ENCODE measurements at regions not wholly inside any gene's neighbourhood (a gene's known extent, or its start where the extent isn't known, plus 50 kb on each side); places are given as distances from the start of the nearest gene placed in this dataset.

DNA sequence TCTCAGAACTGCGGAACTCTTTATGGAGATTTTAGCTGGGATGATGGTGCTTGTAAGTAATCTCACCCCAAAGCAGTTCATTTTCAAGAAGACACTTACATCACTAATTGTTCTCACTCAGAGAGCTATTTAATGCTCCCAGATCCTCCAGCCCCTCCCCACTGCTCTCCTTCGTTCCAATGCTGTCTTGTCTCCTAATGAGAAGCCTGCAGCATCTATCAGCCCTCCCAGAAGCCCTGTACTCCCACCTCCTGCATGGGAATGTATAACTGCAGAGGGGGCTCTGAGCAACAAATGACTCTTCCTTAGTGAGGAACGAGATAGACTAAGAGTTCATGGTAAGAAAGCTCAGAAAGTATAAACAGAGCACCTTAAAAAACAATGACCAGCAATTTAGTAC lies 377.4 kb upstream of the RUNX1 start:
- no peak for DNase-seq (ENCODE audit: low read depth)

DNA sequence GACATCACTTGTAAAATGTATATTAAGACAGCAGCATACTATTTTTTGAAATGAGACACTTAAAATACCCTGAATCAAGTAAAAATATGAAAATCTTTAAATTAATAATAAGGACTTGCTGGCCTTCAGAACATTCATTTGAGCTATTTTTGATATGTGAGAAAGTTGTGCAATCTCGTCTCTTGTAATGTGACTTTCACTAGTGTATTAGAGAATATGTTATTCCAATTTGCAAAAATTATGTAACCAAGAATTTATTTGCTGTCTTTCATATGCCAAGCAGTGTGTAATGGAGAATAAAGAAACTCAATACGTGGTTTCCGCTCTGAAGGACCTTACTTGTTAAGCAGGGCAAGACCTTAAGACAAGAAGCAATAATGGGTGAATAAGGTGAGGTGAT lies 375.0 kb upstream of the RUNX1 start:
- no peak for DNase-seq (ENCODE audit: low read depth)

DNA sequence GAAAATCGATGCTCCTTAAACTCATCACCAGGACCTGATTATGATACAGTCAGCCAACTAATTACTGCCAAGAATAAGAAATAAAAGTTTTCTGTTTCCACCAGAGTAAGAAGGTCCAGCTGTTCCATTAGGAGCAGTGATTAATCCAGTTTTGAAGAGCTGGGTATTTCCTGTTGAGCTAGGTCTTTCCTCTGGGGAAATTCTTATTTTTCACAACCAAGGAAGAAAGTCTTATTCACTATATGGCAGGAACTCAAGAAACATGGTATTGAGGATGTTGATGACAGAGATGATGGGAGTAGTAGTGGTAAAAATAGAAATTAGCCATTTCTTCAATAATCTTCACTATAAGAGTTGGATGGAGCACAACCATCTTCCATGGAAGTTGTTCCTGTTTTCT lies 374.6 kb upstream of the RUNX1 start:
- peak; percentile 49 for DNase-seq (ENCODE audit: low read depth)

DNA sequence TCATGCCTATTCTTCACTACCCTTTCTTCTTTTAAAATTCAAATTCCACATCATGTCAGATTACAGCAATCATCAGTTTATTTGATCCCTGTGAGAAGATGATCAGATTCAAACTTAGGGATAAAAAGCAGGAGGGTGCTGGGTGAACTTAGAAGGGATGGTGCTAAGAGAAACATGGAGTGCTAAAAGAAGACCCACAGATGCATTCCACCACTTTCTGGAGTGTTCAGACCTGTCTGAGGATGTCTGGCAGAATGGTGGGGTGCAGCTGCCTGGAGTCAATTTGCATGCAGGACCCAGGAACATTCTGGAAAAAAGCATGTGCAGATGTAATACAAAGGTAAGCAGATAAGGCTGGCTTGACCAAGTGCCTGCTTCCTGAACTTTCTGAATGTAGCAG lies 372.9 kb upstream of the RUNX1 start:
- no peak for DNase-seq (ENCODE audit: low read depth)

DNA sequence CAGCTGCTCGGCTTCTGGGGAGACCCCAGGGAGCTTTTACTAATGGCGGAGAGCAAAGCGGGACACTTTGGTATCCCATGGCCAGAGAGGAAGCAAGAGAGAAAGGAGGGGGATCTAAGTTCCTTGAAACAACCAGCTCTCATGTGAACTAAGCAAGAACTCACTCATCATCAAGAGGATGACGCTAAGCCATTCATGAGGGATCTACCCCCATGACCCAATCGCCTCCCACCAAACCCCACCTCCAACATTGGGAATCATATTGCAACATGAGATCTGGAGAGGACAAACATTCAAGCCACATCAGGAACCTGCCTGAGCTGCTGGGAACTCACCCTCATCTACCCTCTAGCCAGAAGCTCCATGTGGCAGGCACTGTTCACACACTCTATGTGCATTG lies 372.1 kb upstream of the RUNX1 start:
- DNase-seq (ENCODE audit: low read depth), result no peak

DNA sequence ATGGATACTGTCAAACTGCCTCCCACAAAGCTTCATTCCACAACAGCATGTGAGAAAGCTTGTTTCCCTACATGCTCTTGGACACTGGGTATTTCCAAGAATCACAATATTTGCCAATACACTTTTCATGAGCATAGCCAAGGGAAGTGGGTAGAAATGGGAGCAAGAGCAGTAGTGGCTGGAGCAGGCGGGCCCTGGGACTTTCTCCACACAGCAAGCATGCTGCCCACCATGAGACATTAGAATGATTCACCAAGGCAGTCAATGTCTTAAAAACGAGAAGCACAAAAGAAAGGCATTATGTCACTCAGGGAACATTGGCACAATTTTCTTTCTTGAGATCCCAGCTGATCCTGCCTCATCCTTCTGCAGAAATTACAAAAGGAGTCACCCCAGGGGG lies 371.6 kb upstream of the RUNX1 start:
- DNase-seq (ENCODE audit: low read depth), result no peak

DNA sequence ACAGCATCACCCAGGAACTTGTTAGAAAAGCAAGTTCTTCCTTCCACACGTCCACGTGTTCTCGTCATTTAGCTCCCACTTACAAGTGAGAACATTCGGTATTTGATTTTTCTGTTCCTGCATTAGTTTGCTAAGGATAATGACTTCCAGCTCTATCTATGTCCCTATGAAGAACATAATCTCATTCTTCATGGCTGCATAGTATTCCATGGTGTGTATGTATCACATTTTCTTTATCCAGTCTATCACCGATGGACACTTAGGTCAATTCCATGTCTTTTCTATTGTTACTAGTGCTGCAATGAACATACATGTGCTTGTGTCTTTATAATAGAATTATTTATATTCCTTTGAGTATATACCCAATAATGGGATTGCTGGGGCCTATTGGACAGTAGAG lies 368.7 kb upstream of the RUNX1 start:
- DNase-seq (ENCODE audit: low read depth), result no peak

DNA sequence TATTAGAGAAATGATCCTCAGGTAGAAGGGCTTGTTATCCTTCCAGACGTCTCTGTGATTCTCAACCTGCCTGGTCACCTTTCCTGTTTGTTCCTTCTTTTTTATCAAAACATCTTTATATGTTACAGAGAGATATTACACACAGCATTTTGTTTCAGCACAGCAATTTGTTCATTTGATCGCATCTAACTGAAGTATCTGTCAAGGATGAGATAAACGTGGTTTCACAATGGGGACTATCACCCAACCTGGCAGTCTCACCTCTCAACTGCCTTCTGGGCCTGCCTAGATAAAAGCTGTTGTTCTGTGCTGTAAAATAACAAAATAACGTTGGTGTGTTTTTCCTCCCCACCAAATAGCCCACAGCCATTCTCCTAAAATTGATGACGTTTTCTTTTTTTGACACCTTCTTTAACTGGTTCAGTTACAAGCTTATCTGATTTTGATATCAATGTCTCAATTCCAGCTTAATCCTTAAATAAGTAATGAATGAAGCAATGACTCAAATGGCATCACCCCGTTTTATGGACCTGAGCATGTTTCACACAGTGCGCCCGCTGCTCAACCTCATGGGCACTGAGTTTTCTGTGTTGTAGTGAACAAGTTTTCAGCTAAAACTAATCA lies 367.9 kb upstream of the RUNX1 start:
- DNase-seq (ENCODE audit: low read depth), result no peak

DNA sequence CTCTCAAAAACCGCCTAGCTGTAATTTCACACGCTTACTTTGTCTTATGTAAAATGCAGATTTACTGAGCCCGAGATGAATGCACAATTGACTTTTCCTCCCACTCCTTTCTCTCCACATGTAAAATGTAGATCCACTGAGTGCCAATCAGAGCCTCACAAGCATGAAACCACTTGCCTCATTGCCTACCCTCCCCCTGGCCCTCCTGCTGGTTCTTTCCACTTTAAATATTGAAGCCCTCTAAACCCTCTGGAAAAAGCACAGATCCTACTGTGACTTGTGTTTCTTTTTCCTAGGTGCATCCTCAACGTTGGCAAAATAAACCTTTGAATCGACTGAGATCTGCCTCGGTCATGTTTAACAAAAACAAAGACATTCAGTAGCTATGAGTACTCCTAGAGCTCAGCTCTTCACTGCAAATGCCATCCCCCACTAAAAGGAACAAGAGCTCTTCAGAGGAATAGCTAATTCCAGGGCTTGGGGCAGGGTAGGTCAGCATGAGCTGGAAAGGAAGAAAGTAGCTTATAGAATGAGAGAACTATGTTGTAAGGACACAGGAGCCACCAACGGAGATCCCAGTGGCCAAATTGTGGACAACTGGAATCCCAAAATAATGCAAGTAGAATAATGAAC lies 365.5 kb upstream of the RUNX1 start:
- DNase-seq (ENCODE audit: low read depth), result no peak

DNA sequence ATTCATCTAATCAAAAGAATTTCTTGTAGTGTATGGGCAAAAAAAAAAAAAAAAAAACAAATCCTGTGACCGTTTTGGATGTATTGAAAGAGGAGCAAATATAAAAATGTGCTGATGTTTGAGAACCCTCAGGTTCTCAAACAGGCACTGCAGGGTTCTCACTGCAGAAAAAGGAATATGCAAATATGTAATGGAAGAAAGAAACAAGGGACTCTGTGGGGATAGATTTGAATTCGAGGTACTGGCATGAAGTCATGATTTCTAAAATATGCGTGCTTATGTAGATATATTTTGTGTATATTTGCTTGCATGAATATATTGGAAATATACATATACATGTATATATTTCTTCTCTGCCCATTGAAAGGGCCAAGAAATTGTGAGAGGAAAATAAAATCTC lies 365.0 kb upstream of the RUNX1 start:
- no peak for DNase-seq (ENCODE audit: low read depth)

DNA sequence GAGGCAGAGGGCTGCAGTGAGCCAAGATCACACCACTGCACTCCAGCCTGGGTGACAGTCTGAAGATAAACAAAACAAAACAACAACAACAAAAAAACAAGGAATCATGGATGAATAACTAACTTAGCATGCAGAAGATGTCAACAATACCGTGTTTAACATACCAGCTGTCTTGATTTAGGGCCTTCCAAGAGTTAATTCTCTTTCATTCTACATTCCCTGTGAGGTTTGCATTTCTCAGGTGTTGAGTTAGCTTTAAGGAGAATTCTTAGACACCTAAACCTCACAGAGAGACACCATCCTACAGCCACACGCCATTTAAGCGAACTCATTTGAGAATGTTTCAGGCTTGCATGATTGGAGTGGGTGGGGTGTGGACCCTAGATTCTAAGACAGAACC lies 363.1 kb upstream of the RUNX1 start:
- no peak for DNase-seq (ENCODE audit: low read depth)

DNA sequence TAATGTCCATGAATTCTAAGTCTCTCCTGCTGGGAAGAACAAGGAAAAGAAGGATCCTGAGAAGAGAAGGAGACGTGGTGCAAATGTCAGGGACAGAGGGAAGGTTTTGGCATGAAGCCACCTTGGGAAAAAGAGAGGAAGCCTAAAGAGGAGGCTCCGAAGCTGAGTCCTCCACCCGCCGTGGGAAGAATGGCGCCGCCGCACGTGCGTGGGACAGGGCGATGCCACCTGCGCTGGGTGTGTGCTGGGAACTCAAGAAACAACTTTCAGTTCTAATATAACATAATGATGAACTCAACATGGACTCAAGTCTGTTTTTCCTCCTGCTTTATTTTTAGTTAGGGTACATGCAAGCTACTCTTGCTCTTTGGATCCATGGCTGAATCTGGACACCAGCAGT lies 362.3 kb upstream of the RUNX1 start:
- no peak for DNase-seq (ENCODE audit: low read depth)

DNA sequence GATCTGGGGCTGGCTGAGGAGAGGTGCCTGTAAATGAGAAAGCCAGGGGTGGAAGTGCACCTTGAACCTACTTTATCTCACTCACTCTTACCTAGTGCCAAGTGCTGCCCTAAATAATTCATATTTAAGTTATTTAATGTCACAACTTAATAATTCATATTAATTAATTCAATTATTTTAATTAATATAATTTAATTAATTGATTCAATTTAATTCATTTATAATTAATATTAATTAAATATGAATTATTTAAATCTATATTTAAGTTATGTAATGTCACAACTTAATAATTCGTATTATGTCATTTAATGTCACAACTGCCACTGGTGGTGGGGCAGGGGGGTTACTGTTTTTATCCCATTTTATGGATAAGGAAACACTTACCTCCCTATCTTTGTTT lies 361.6 kb upstream of the RUNX1 start:
- DNase-seq (ENCODE audit: low read depth), result no peak

DNA sequence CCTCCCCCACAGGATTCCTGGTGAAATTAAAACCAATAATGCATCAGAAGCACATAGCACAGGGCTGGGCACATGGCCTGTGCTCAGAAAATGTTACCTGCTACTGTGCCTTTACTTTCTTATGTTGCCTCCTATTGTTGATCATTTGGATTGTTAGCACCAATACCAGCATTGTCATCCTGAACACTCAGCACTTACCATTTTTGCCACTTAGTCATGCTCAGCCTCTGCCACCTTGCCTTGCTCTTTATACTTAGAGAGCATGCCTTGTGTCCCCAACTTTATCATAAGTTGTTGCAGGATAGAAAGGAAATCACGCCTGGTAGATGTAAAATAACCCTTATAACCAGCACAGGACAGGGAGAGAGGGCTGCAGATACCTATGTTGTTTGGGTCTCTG lies 361.0 kb upstream of the RUNX1 start:
- DNase-seq (ENCODE audit: low read depth), result no peak

DNA sequence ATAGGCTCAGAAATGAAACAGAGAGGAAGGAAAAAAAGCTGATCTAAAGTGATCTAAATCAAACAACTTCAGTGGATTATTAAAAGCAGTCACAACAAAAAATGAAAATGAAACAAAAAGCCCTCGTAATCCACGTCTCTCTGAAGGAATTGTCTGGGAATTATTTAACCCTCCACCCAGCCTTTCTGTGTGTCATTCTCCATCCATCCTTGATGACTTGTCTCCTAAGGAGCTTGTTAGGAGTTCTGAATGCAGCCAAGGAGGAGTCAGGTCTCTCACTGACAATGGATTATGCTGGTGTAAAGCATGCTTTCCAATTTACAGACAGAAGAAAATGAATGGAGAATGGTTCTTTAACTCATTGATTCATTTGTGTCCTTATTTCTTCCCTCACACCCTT lies 359.3 kb upstream of the RUNX1 start:
- DNase-seq (ENCODE audit: low read depth), result no peak

DNA sequence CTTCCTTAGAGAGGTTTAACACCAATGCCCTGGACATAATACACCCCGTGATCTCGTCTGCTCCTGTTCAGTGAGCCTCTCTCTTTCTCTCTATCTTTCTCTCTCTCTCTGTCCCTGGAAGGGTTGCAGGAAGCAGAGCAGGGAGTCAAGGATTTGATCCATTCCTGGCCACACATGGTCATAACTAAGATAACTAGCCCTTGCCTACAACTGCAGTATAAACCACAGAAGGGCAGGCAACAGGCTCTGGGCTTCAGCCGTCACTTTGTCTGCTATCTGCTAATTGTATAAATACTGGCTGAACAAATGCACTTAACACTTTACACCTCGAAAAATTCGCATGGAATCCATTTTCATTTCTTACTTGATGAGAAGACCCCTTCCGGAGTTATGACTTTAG lies 357.5 kb upstream of the RUNX1 start:
- DNase-seq (ENCODE audit: low read depth), result no peak

DNA sequence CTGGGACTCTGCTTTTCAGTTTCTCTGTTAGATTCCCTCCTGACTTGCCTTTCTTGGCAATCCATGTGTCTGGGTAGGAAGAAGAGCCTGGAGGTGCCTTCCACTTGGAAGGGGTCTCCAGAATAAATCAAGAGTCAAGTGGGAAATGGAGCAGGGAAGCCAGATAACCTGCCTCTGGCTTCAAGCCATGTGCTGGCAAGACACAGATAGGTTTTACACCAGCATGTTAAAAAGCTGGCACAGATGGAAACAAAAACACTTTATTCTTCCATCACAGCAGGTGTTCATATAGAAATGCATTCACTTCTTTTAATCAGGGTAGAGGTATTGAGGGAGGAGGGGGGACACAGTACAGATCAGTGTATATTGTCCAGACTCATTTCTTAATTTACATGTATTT lies 356.9 kb upstream of the RUNX1 start:
- no peak for DNase-seq (ENCODE audit: low read depth)

DNA sequence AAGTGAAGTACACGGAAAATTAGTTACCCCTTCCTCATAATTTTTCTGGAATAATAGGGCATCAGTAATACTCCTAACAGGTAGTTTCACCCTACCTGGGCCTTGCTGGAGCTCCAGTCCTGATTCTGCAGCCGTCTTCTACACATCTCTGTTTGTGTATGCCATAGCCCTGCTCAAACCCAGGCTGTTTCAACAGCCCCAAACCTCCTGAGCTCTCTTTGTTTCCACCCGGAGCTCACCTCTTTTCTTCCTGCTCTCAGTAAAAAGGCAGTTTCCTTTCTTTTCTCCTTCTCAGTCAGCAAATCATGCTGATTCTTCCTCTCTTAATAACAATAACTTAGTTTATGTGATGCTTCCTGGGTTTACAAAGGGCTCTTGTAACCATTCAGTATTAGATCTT lies 355.1 kb upstream of the RUNX1 start:
- DNase-seq (ENCODE audit: low read depth), result no peak

DNA sequence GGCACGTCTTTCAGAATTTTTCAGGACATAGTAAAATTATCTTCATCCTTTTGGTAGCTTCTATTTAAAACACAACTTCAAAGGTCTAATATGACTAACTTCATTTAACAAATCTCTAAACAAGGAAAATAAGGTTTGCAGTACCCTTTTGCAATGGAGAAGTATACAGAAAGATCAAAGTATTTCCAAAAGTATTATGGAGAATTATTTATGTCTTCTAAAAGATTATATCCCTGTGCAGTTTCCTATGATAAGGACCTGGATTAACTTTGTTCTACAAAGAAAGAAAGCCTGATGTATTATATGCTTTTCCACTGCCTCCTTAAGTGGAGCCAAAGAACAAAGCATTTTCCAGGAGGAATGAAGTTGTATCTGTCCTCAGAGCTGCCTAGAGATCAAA lies 353.0 kb upstream of the RUNX1 start:
- no peak for DNase-seq (ENCODE audit: low read depth)

DNA sequence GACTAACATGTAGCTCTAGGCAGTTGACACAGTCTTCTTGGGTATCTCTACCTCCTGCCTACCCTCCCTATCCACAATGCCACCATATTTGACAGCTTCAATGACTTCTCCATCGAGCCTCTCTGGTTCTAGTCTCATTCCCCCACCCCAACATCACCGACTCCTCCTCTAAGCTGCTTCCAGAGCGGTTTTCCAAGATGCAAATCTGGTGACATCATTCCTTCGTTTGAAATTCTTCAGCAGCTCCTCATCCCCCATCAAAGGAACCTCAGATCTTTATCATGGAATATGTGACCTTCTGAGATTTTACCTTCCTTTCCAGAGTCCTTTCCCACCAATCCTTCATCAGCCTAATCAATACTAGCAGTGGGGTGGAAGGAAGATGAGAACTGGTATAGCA lies 352.4 kb upstream of the RUNX1 start:
- no peak for DNase-seq (ENCODE audit: low read depth)

DNA sequence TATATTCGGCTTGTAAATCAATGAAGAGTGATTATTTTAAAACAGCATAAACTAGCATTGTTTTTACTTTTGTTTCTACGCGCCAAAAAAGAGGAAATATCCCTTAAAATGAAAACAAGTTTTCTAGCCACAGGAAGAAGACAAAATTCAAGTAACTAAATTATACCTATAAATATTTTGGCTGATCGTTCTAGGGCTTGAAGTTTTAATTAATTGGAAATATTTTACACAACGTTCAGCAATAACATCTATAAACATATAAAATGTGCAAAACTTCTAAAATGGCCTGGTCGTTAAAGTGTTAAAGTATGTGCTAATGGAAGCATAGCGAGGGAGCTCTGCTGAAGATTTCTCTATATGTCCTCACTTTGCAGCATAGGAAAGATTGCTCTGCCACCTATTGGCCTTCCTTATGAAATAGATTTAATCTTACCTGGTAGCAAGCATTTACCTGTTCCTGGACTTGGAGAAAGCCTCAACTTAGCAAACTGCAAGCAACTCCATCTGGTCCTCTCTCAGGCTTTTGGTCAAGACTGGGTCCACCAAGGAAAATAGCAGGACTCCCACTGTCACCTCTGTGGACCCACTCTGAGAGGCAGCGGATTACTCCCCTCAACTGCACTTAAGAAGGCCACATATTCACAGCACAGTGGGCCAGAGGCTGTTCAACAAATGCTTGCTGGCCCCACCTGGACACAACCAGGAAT lies 351.3 kb upstream of the RUNX1 start:
- no peak for DNase-seq (ENCODE audit: low read depth)

DNA sequence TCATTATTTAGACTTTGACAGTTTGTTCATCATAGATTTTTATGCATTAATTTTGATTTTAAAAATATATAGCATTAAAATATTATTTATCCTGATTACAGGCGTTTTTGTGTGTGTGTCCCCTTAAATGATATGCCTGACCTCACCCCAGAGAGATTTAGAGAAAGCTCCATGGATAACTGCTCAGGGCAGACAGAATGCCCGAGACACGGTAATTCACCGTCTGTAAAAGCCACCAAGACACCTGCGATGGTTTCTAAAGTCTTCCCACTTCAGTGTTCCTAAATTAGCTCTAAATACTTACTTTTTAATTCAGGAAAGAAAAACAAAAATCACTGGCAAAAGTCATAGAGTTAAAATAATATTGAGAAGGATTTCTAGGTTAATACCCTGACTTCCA lies 350.6 kb upstream of the RUNX1 start:
- DNase-seq (ENCODE audit: low read depth), result no peak

DNA sequence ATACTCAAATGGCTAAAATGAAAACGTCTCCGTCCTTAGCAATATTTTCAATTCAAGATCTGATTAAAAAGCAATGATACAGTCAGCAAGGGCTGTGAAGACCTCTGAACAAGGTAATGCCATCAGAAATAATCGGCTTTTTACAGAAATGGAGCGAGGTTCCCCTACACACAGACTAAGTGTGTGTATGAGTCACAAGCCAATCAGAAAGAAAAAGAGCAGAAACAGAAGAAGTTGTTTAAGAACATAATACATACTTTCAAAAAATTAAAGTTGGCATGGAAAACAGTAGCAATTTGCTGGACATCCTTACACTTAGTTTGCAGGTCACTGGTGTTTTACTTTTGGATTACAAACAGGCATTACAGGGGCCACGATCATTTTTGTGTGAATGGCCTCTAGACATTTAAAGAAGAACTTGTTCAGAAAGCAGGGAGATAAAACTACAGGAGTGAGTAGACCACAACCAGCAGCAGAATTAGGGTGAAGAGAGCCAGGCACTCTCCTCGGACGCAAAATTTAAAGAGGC lies 350.0 kb upstream of the RUNX1 start:
- DNase-seq (ENCODE audit: low read depth), result no peak
